ENCODE measurements at regions not wholly inside any gene's neighbourhood (a gene's known extent, or its start where the extent isn't known, plus 50 kb on each side); places are given as distances from the start of the nearest gene placed in this dataset.
"Not testable (repeated sequence)": the region's sequence is repeated elsewhere in the genome, so short reads cannot be mapped to it uniquely, and the experiment has no call there.

DNA sequence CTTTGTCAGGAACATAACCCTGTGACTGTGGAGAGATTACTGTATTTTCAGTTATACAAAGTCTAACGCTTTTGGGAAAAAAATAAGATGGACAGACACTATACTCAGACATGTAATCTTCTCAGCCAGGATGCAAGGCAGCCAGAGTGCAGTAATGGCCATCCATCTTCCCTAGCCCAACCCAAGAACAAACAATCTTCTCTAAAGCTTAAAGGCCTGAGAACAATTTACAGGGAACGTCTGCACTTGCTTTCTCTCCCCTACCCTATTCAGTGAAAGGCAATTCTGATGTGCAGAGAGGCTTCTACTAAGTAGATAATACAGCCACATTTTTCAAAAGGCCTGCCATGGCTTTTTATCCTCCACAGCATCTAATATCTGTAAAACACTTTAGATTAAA is 471.3 kb downstream of the FGF13 start:
- in situ Hi-C loops (cut with MboI; ENCODE audit: low pct_unique_long_range_greater_than_20kb, low sequenced_read_pairs, unreplicated experiment): no loop called here
- no peak for DNase-seq (ENCODE audit: low spot score)
- TF ChIP-seq, protein P1, sequence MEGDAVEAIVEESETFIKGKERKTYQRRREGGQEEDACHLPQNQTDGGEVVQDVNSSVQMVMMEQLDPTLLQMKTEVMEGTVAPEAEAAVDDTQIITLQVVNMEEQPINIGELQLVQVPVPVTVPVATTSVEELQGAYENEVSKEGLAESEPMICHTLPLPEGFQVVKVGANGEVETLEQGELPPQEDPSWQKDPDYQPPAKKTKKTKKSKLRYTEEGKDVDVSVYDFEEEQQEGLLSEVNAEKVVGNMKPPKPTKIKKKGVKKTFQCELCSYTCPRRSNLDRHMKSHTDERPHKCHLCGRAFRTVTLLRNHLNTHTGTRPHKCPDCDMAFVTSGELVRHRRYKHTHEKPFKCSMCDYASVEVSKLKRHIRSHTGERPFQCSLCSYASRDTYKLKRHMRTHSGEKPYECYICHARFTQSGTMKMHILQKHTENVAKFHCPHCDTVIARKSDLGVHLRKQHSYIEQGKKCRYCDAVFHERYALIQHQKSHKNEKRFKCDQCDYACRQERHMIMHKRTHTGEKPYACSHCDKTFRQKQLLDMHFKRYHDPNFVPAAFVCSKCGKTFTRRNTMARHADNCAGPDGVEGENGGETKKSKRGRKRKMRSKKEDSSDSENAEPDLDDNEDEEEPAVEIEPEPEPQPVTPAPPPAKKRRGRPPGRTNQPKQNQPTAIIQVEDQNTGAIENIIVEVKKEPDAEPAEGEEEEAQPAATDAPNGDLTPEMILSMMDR (IDR thresholded peaks at IDR 0.05; ENCODE audit: extremely low read depth, insufficient read depth, missing control alignments): no peak

DNA sequence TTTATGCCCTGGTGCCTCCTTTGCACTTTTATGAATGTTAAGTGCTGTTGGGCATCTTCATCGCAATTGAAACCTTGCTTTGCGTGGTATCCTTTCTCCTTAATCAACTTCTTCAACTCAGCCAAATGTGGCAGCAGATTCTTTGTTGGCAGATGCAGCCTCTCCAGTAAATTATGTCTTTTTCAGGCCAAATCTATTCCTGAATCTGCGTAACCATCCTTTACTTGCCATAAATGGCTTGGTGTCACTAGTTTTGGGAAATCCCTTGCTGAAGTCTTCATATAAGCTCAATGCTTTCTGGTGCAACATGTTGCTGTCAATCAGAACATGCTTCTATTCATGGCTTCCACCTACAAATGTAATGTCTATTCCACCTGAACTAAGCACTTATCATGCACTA is 457.5 kb downstream of the FGF13 start:
- in situ Hi-C loops (cut with MboI; ENCODE audit: low pct_unique_long_range_greater_than_20kb, low sequenced_read_pairs, unreplicated experiment): no loop called here
- no peak for DNase-seq (ENCODE audit: low spot score)
- TF ChIP-seq, protein P1 (IDR thresholded peaks at IDR 0.05; ENCODE audit: extremely low read depth, insufficient read depth, missing control alignments): no peak

DNA sequence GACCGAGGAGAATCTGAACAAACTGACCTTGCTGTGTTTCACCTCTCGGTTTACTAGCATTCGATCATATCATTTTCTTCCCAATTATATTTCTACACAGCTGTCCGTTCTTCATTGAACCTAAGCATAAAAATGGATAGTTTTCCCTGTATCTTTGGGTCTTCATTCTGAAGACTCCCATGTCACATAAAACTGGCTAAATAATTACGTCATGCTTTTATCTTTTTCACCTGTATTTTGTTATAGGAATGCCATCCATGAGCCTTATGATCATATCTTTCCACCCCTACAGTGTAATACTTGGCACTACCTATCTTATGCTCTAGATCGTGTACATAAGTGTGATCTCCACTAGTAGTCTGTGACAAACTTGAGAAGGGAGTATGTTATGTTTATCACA is 456.1 kb downstream of the FGF13 start:
- TF ChIP-seq, protein P1 (IDR thresholded peaks at IDR 0.05; ENCODE audit: extremely low read depth, insufficient read depth, missing control alignments): no peak
- in situ Hi-C loops (cut with MboI; ENCODE audit: low pct_unique_long_range_greater_than_20kb, low sequenced_read_pairs, unreplicated experiment): no loop called here

DNA sequence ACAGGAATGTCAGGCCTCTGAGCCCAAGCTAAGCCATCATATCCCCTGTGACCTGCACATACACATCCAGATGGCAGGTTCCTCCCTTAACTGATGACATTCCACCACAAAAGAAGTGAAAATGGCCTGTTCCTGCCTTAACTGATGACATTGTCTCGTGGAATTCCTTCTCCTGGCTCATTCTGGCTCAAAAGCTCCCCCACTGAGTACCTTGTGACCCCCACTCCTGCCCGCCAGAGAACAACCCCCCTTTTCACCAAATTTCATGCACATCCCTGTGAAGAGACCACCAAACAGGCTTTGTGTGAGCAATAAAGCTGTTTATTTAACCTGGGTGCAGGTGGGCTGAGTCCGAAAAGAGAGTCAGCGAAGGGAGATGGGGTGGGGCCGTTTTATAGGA is 447.4 kb downstream of the FGF13 start:
- in situ Hi-C loops (cut with MboI; ENCODE audit: low pct_unique_long_range_greater_than_20kb, low sequenced_read_pairs, unreplicated experiment); DNase-seq (ENCODE audit: low spot score): not testable (repeated sequence)

More for the DNA sequence above, 456.1 kb downstream of the FGF13 start:
- DNase-seq (ENCODE audit: low spot score): no peak

DNA sequence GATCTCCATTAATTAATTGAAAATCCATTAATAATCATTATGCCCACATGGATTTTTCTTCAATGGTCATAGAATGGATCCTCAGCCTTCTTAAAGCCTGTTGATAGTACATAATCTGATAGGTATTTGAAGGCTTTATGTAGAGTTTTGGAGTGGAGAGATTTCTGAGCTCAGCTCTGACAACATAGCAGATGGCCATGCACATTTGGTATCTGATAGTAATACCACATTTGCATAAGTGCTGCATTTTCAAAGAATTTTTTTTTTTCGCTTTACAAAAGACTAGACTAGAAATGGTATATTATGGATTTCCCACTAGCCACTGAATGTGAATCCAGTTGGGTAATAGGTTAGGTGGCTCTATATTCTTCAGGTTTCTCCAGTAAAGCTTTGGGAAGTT is 440.6 kb downstream of the FGF13 start:
- in situ Hi-C loops (cut with MboI; ENCODE audit: low pct_unique_long_range_greater_than_20kb, low sequenced_read_pairs, unreplicated experiment): no loop called here
- TF ChIP-seq, protein P1 (IDR thresholded peaks at IDR 0.05; ENCODE audit: extremely low read depth, insufficient read depth, missing control alignments): no peak
- DNase-seq (ENCODE audit: low spot score): no peak

DNA sequence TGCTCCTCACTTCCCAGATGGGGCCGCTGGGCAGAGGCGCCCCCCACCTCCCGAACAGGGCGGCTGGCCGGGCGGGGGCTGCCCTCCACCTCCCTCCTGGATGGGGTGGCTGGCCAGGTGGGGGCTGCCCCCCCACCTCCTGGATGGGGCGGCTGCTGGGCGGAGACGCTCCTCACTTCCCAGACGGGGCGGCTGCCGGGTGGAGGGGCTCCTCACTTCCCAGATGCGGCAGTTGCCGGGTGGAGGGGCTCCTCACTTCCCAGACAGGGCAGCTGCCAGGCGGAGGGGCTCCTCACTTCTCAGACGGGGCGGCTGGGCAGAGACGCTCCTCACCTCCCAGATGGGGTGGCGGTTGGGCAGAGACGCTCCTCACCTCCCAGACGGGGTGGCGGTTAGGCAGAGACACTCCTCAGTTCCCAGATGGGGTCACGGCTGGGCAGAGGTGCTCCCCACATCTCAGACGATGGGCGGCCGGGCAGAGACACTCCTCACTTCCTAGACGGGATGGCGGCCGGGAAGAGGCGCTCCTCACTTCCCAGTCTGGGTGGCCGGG is 428.8 kb downstream of the FGF13 start:
- DNase-seq (ENCODE audit: low spot score); in situ Hi-C loops (cut with MboI; ENCODE audit: low pct_unique_long_range_greater_than_20kb, low sequenced_read_pairs, unreplicated experiment): not testable (repeated sequence)

DNA sequence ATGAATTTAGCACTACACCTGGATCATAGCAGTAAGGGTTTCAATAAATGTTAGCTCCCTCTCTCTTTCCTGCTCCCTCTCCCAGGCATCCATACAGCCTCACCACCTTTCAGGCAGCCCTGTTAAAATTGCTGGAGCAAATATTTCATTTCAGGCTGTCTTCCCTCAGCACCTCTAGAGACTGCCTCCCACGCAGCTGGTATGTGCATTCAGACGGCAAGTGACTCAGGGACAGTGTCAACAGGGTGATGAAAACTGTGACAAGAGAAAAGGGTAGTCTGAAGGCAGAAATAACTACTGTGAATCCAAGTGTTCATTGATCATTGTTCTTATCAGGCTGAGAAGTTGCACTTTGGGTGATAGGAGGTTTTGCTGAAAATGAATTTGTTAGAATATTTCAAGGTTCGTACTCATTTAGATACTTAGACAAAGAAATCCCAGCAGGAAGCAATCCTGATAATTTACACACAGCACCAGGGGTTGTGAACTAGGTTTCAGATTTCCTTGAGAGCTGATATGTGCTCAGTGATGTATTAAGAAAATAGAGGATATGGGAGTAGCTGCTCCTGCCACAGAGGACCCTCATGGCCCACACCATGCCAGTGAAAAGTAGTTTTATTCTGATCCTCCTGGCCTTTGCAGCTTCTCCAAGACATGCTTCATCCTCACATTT is 424.2 kb downstream of the FGF13 start:
- in situ Hi-C loops (cut with MboI; ENCODE audit: low pct_unique_long_range_greater_than_20kb, low sequenced_read_pairs, unreplicated experiment): no loop called here
- no peak for DNase-seq (ENCODE audit: low spot score)
- TF ChIP-seq, protein P1 (IDR thresholded peaks at IDR 0.05; ENCODE audit: extremely low read depth, insufficient read depth, missing control alignments): no peak
